HG02678 (cell line): ENCODE measurements at regions not wholly inside any gene's neighbourhood (a gene's known extent, or its start where the extent isn't known, plus 50 kb on each side); places are given as distances from the start of the nearest gene placed in this dataset.

ENCODE experiments used
- ATAC-seq: cut with Tn5 transposase; IDR thresholded peaks from one replicate; pipeline ENCODE4 v1.9.1; 2021; ENCODE audit warnings: mild to moderate bottlenecking, moderate library complexity; ENCODE audit not compliant: unreplicated experiment

- no peak for ATAC-seq
These were observed 249.0 kb upstream of the TANK start for GRCh38 chr2:160911258-160911657.

- ATAC-seq, result no peak
These were observed 248.0 kb upstream of the TANK start for GRCh38 chr2:160912276-160912675.

GRCh38 chr2:160913323-160913722 lies 246.9 kb upstream of the TANK start:
- no peak for ATAC-seq

- ATAC-seq, result no peak
These were observed 246.0 kb upstream of the TANK start for GRCh38 chr2:160914217-160914616.

- no peak for ATAC-seq
These were observed 243.9 kb upstream of the TANK start for GRCh38 chr2:160916300-160916699.

GRCh38 chr2:160917850-160918249 lies 242.4 kb upstream of the TANK start:
- no peak for ATAC-seq

GRCh38 chr2:160918258-160918657 lies 242.0 kb upstream of the TANK start:
- no peak for ATAC-seq

- no peak for ATAC-seq
These were observed 241.2 kb upstream of the TANK start for GRCh38 chr2:160918906-160919503.

GRCh38 chr2:160920061-160920460 lies 240.2 kb upstream of the TANK start:
- no peak for ATAC-seq

- ATAC-seq, result no peak
These were observed 239.4 kb upstream of the TANK start for GRCh38 chr2:160920791-160921303.

GRCh38 chr2:160921386-160921964 lies 238.8 kb upstream of the TANK start:
- ATAC-seq, result no peak

GRCh38 chr2:160924936-160925353 lies 235.3 kb upstream of the TANK start:
- ATAC-seq, result no peak

- no peak for ATAC-seq
These were observed 234.3 kb upstream of the TANK start for GRCh38 chr2:160925956-160926355.

- no peak for ATAC-seq
These were observed 232.9 kb upstream of the TANK start for GRCh38 chr2:160927324-160927723.

GRCh38 chr2:160928854-160929301 lies 231.3 kb upstream of the TANK start:
- ATAC-seq, result no peak

GRCh38 chr2:160931531-160931930 lies 228.7 kb upstream of the TANK start:
- ATAC-seq, result no peak

- no peak for ATAC-seq
These were observed 227.3 kb upstream of the TANK start for GRCh38 chr2:160932960-160933359.

GRCh38 chr2:160934263-160934662 lies 226.0 kb upstream of the TANK start:
- ATAC-seq, result no peak

GRCh38 chr2:160934991-160935390 lies 225.2 kb upstream of the TANK start:
- no peak for ATAC-seq

- no peak for ATAC-seq
These were observed 224.0 kb upstream of the TANK start for GRCh38 chr2:160936044-160936806.

GRCh38 chr2:160940271-160940670 lies 220.0 kb upstream of the TANK start:
- ATAC-seq, result no peak

- peak; percentile 84 for ATAC-seq
These were observed 219.5 kb upstream of the TANK start for GRCh38 chr2:160940699-160941098.
